Progenitor cell of endocrine pancreas (in vitro differentiated cells): ENCODE measurements at regions not wholly inside any gene's neighbourhood (a gene's known extent, or its start where the extent isn't known, plus 50 kb on each side); places are given as distances from the start of the nearest gene placed in this dataset. TPM values are rescaled to one million over a fixed set of nuclear protein-coding genes. Genes with fewer than 3 reads are reported as not detected.
"Not testable (repeated sequence)": the region's sequence is repeated elsewhere in the genome, so short reads cannot be mapped to it uniquely, and the experiment has no call there.

Experiments used
- DNase-seq: peaks from one replicate; pipeline ENCODE4 v3.0.0; 2021; ENCODE audit warnings: low spot score; ENCODE audit not compliant: unreplicated experiment
- H3K27ac Mint-ChIP-seq: 2 replicates; pipeline ENCODE4 v1.8.0; 2021; ENCODE audit warnings: mild to moderate bottlenecking, moderate library complexity, mixed read lengths
- H3K27me3 Mint-ChIP-seq: 2 replicates; pipeline ENCODE4 v1.8.0; 2021; ENCODE audit warnings: mixed read lengths
- H3K36me3 Mint-ChIP-seq: 2 replicates; pipeline ENCODE4 v1.8.0; 2022; ENCODE audit warnings: mixed read lengths; ENCODE audit not compliant: insufficient read depth
- H3K4me1 Mint-ChIP-seq: 2 replicates; pipeline ENCODE4 v1.8.0; 2021; ENCODE audit warnings: low read depth, mixed read lengths
- H3K4me3 Mint-ChIP-seq: 2 replicates; pipeline ENCODE4 v1.8.0; 2021; ENCODE audit warnings: low read depth, mild to moderate bottlenecking, moderate library complexity, mixed read lengths
- H3K9me3 Mint-ChIP-seq: 2 replicates; pipeline ENCODE4 v1.8.0; 2021; ENCODE audit warnings: low read depth, mixed read lengths
- microRNA-seq: library from miRNA; unstranded; fragments of <30 nt; microRNA quantifications from one replicate; pipeline ENCODE4 v1.1.0, GENCODE V29; 2020; ENCODE audit warnings: borderline number of aligned reads; ENCODE audit not compliant: unreplicated experiment
- TF ChIP-seq, protein P1 (sequence below): fragments of 200-600 bp; sonication (generic); IDR thresholded peaks from one replicate; pipeline ENCODE4 v1.5.0; 2021; ENCODE audit warnings: antibody characterized with exemption, mild to moderate bottlenecking; ENCODE audit not compliant: unreplicated experiment

DNA sequence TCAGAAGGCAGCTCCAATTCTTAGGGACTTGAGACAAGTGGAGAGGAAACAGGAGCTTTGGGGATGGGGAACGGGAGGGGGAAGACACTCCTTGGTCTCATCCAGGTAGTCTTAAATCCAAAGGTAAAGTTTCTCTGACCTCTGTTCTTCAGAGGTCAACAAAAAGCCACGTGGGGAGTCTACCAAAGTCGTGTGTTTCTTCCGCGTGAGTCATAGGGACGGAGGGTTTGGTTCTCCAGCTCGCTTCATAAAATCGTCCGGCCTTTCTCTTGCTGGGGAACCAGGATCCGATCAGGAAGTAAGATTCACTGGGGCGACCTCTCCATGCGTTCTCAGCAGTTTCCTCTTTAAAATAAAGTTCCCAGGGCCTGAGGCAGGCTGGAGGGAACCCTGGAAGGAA is 275.7 kb downstream of the TCERG1L start:
- Mint-ChIP-seq H3K27ac (no peak overlapping the region), H3K27me3 (peaks cover 35% of the 10 kb centered on the region), H3K9me3 (peaks cover 9% of the 10 kb centered on the region), H3K4me1 (no peaks in the 10 kb centered on the region), H3K4me3 (no peak overlapping the region), H3K36me3 (no peaks in the 10 kb centered on the region)
- no peak for DNase-seq
- TF ChIP-seq, protein P1, sequence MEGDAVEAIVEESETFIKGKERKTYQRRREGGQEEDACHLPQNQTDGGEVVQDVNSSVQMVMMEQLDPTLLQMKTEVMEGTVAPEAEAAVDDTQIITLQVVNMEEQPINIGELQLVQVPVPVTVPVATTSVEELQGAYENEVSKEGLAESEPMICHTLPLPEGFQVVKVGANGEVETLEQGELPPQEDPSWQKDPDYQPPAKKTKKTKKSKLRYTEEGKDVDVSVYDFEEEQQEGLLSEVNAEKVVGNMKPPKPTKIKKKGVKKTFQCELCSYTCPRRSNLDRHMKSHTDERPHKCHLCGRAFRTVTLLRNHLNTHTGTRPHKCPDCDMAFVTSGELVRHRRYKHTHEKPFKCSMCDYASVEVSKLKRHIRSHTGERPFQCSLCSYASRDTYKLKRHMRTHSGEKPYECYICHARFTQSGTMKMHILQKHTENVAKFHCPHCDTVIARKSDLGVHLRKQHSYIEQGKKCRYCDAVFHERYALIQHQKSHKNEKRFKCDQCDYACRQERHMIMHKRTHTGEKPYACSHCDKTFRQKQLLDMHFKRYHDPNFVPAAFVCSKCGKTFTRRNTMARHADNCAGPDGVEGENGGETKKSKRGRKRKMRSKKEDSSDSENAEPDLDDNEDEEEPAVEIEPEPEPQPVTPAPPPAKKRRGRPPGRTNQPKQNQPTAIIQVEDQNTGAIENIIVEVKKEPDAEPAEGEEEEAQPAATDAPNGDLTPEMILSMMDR, result no peak

- no peak overlapping the region for H3K4me3 Mint-ChIP-seq
- no peak for DNase-seq
- no peak overlapping the region for H3K27ac Mint-ChIP-seq
- TF ChIP-seq, protein P1, result no peak
- no peaks in the 10 kb centered on the region for H3K36me3 Mint-ChIP-seq
- H3K27me3 Mint-ChIP-seq, result peaks cover 32% of the 10 kb centered on the region
- H3K4me1 Mint-ChIP-seq, result no peaks in the 10 kb centered on the region
- H3K9me3 Mint-ChIP-seq, result peaks cover 9% of the 10 kb centered on the region
Observed at GRCh38 chr10:131038056-131038455, 273.5 kb downstream of the TCERG1L start.

- DNase-seq, result no peak
- Mint-ChIP-seq H3K27me3 (peaks cover 30% of the 10 kb centered on the region), H3K9me3 (peaks cover 9% of the 10 kb centered on the region), H3K36me3 (no peaks in the 10 kb centered on the region), H3K4me1 (no peaks in the 10 kb centered on the region), H3K4me3 (no peak overlapping the region), H3K27ac (no peak overlapping the region)
- TF ChIP-seq, protein P1, result no peak
Observed at GRCh38 chr10:131041031-131041430, 270.5 kb downstream of the TCERG1L start.

GRCh38 chr10:131041441-131041840 is 270.1 kb downstream of the TCERG1L start:
- no peak for DNase-seq
- peaks cover 9% of the 10 kb centered on the region for H3K9me3 Mint-ChIP-seq
- H3K27ac Mint-ChIP-seq, result no peak overlapping the region
- H3K27me3 Mint-ChIP-seq, result peaks cover 30% of the 10 kb centered on the region
- TF ChIP-seq, protein P1, result no peak
- no peaks in the 10 kb centered on the region for H3K4me1 Mint-ChIP-seq
- H3K36me3 Mint-ChIP-seq, result no peaks in the 10 kb centered on the region
- H3K4me3 Mint-ChIP-seq, result no peak overlapping the region

GRCh38 chr10:131042015-131042414 is 269.5 kb downstream of the TCERG1L start:
- not testable (repeated sequence) for H3K4me3 Mint-ChIP-seq, H3K27ac Mint-ChIP-seq, H3K9me3 Mint-ChIP-seq, DNase-seq, H3K4me1 Mint-ChIP-seq, H3K36me3 Mint-ChIP-seq
- peaks cover 27% of the 10 kb centered on the region for H3K27me3 Mint-ChIP-seq

Small RNA genes lying in the stretch of these regions (microRNA-seq; reads per million reads assigned to microRNA genes)
- not detected for gene MIR378C
